GM21367 (cell line): ENCODE measurements at regions not wholly inside any gene's neighbourhood (a gene's known extent, or its start where the extent isn't known, plus 50 kb on each side); places are given as distances from the start of the nearest gene placed in this dataset.
"Not testable (repeated sequence)": the region's sequence is repeated elsewhere in the genome, so short reads cannot be mapped to it uniquely, and the experiment has no call there.

Experiments used
- ATAC-seq: cut with Tn5 transposase; IDR thresholded peaks from one replicate; pipeline ENCODE4 v1.9.1; 2021; ENCODE audit not compliant: unreplicated experiment

DNA sequence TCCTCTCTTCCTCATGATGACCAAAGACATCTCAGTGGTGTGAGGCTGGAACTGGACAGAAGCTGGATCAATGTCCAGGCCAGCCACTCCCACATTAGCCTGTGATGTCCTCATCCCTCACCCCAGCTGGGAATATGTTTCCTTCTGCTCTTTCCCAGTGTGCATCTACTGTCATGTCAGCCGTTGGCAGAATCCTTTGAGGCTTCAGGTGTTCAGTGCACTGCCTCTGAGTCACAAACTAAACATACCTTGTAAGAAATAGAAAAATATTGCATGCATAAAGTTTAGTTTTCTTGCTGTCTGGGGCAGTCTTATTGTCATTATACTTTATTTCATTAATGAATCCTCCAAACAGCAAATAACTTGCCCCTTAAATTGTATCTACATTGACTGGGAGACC is 161.6 kb upstream of the RASGRP1 start:
- ATAC-seq: no peak

GRCh38 chr15:38733331-38733730 is 168.7 kb upstream of the RASGRP1 start:
- ATAC-seq: no peak

DNA sequence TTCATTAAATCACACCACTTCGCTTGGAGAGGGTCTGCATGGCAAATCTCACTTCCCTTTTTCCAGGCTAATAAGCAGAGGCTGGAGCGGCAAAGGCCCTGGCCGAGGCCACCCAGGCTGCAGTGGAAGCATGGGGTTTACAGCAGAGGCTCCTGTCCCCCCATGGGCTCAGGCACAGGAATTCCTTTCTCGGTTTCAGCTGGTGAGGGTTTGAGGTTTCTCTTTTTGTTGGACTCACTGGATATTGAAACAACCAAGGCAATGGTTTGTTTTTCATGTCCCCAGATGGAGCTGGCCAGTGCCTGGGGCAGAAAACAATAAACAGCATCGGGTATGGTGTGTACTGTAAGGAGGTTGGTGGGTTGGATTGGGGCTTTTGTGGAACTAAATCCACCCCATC is 175.6 kb upstream of the RASGRP1 start:
- ATAC-seq: no peak

- no peak for ATAC-seq
Measured at GRCh38 chr15:38743147-38743546, 178.5 kb upstream of the RASGRP1 start.

DNA sequence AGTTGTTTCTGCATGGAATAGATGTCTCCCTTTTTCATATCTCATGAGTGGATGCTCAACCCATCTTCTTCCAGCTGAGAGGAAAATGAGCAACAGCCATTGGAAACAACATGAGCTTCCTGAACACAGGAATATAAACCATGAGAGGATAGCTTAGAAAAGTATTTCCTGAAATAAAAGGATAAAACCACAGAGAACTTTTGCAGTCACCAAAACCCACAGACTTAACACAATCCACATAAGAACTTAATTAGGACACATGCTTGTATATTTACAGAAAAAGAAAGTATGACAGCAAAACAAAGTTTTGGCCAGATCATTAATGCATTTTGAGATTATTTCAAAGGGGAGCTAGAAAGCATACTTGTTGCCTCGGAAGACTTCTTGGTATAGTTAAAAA is 180.5 kb upstream of the RASGRP1 start:
- ATAC-seq: no peak

- no peak for ATAC-seq
Measured at GRCh38 chr15:38745626-38746025, 181.0 kb upstream of the RASGRP1 start.

GRCh38 chr15:38746211-38746610 is 181.6 kb upstream of the RASGRP1 start:
- no peak for ATAC-seq

GRCh38 chr15:38748710-38749109 is 184.1 kb upstream of the RASGRP1 start:
- no peak for ATAC-seq

GRCh38 chr15:38750786-38751185 is 186.2 kb upstream of the RASGRP1 start:
- ATAC-seq: no peak

DNA sequence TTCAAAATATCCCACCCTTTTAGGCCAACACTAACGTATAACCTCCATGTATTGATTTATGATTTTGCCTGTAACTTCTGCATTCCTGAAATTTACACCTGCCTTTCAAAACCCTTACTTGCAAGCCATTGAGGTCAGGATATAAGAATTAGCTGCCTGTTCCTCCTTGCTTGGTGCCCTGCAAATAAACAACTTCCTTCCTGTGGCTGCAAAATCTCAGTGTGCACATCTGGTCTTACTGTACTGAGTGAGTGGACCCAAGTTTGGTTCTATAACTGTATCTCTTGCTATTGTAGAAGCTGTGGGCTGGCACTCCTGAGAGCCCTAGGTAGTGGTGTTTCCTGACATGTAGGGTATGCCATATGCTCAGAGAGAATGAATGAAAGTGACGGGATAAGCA is 191.1 kb upstream of the RASGRP1 start:
- ATAC-seq: no peak

DNA sequence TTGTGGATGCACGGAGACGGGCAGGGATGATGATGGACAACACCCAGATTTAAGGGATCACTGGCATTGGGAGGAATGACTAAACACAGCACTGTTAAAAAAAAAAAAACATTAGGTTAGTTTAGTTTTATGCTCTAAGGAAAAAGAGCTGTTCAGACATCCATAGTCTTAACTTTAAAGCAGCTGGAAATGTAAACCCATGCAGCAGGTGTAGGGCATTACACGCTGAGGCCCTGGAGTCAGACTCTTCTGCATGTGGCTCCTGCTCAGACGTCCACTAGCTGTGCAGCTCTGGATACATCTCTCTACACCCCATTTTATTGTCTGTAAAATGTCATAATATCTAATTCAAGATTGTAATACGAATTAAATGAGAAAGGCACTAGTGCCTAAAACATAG is 191.8 kb upstream of the RASGRP1 start:
- ATAC-seq: no peak

DNA sequence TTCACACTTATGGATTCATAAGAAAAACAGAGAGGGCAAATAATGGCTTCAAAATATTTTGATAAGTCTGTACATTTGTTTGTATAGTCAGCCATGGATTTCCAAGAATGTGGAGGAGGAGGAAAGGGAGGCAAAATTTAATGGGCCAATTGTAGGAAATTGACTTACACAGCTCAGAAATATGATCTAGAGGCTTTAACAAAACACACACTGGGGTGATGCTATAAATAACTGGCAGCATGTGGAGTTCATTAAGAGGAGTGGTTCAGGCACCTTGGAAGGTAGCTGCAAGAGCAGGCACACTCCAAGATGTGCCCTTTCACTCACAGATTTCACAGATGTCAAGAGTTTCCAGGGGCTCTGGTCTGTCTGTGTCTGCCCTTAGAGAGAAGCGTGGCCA is 193.4 kb upstream of the RASGRP1 start:
- no peak for ATAC-seq

GRCh38 chr15:38761681-38762080 is 197.1 kb upstream of the RASGRP1 start:
- no peak for ATAC-seq

DNA sequence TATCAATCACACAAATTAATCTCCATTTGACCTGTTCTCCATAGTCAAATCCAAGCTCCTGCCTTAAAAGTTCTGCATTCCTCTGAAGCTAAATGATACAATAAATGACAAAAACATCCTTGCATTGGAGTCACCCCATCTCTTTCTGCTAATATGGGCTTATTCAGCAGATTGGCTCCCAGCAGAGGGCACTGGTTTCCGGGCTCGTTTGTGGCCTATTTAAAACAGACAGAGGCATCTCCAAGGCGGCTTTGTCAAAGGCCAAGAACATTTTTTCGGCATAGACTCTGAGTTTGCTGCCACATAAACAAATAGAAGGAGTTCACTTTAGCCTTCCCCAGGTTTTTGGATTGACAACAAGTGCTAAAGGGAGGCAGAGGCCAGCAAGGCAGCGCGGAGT is 204.4 kb upstream of the RASGRP1 start:
- ATAC-seq: no peak

DNA sequence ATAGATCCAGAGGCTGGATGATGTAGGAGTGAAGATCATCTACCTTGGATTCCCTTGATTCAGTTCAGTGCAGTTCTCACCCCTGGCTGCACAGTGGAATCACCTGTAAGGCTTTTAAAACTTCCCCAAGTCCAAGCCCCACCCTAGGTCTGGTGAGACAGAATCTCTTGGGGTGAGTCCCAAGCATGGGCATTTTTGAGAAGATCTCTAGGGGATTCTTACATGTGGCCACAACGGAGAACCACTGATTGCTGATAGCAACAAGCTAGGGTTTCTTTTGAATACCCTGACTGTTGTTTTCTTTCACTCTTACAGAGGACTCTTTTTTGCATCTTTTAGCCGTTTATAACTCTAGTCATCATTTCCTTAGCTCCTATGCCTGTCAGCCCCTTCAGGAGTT is 204.9 kb upstream of the RASGRP1 start:
- no peak for ATAC-seq

DNA sequence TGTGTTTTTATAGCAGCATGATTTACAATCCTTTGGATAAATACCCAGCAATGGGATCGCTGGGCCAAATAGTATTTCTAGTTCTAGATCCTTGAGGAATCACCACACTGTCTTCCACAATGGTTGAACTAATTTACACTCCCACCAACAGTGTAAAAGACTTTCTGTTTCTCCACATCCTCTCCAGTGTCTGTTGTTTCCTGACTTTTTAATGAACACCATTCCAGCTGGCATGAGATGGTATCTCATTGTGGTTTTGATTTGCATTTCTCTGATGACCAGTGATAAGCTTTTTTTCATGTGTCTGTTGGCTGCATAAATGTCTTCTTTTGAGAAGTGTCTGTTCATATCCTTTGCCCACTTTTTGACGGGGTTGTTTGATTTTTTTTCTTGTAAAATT is 209.5 kb upstream of the RASGRP1 start:
- not testable (repeated sequence) for ATAC-seq

DNA sequence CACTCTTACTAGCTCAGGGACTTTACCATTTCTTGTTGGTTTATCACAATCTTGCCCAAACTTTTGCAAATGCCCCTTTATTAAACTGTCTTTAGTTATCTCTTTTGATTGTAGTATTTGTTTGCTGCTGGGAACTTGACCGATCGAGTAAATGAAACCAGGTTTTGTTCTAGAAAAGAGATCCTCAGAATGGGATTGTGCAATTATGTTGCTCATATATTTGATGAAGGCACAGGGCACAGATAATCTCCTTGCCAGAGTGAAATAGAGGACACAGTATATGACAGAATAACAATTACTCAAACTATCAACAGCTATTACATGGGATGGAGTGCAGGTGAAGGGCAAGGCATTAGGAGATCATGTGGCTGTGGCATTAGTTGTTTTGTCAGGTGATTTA is 216.6 kb upstream of the RASGRP1 start:
- ATAC-seq: no peak

- no peak for ATAC-seq
Measured at GRCh38 chr15:38782156-38782555, 217.5 kb upstream of the RASGRP1 start.

DNA sequence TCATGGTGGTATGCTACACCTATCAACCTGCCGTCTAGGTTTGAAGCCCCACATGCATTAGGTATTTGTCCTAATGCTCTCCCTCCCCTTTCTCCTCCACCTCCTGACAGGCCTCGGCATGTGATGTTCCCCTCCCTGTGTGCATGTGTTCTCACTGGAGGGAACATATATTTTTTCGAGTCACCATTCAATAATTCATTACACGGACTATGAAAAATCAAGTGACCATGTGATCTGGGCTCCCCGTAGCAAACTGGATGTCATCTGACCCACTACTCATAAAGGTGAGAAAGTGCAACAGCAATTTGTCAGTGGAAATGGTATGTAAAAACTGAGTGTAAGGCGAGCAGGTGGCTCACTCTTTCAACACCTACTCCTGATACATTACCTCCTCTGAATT is 224.3 kb upstream of the RASGRP1 start:
- no peak for ATAC-seq

GRCh38 chr15:38789566-38789965 is 225.0 kb upstream of the RASGRP1 start:
- no peak for ATAC-seq

- ATAC-seq: no peak
Measured at GRCh38 chr15:38793206-38793810, 228.7 kb upstream of the RASGRP1 start.

- ATAC-seq: no peak
Measured at GRCh38 chr15:38795471-38796245, 231.0 kb upstream of the RASGRP1 start.

DNA sequence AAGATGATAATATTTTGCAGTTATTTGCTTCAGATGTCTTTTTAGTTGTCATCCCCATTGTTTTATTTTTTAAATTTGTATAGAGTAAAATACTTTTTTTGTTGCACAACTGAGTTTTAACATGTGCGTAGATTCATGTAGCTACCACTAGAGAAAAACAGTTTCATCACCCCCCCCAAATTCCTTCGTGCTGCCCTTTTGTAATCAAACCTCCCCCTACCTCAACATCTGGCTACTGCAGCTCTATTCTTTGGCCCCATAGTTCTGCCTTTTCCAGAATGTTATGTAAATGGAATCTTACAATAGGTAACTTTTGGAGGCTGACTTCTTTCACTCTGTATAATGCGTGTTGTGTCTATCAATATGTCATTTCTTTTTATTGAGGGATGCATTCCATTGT is 232.0 kb upstream of the RASGRP1 start:
- no peak for ATAC-seq
